Cortex of kidney (tissue), 1 donor: ENCODE measurements at regions not wholly inside any gene's neighbourhood (a gene's known extent, or its start where the extent isn't known, plus 50 kb on each side); places are given as distances from the start of the nearest gene placed in this dataset.

Experiments used
- DNase-seq: peaks from one replicate; lab custom pipeline; 2025; lab: John Stamatoyannopoulos, UW

- no peak for DNase-seq
Observed at GRCh38 chr5:167643631-167644280, 647.7 kb upstream of the WWC1 start.

GRCh38 chr5:167644619-167645018 is 646.8 kb upstream of the WWC1 start:
- no peak for DNase-seq

GRCh38 chr5:167649471-167649870 is 642.0 kb upstream of the WWC1 start:
- DNase-seq: no peak

DNA sequence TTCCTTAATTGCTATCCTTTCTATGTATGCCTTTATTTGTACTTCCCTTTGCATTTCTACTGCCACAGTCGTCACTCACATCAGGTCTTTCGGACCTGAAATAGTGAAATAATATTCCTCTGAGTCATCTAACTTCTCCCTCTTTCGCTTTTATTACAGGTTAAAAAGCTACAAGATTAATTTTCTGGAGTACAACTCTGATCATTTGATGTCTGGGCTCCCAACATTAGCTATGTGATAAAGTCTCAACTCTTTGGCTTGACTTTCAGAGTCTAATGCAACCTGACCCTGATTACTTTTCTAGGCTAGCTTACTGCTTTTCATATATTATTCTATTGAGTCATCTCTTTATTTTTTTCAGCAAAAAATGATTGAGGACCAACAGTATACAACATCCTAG is 638.8 kb upstream of the WWC1 start:
- DNase-seq: no peak

DNA sequence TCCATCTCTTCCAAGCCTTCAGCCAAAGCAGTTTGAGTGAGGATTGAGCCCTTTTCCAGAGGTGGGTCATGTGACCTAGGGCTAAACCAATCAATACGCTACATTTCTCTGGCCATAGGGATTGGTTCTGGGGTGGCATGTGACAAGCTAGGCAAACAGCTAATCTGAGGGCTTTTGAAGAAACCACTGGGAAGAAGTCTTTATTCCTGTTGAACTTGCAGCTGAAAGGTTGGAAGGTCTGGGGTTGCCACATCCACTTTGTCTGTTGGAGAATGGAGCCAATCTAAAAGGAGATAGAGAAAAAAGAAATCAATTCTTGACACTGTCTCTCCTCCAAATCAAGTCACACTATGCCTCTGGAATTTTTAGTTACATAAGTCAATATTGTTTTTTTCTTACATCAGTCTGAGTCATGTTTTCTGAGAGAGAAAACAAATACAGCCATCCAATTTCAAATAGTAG is 637.8 kb upstream of the WWC1 start:
- no peak for DNase-seq

DNA sequence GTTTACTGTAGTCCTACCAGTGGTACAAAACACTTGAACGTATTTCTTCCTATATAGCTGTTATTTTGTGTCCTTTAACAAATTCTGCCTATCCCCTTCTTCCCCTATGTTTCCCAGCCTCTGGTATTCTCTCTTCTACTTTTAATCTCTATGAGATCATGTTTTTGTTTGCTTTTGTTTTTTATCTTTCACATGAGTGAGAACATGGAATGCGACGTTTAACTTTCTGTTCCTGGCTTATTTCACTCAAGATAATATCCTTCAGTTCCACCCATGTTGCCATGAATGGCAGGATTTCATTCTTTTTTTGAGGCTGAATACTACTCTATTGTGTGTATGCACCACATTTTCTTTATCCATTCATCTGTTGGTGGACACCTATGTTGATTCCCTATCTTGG is 634.4 kb upstream of the WWC1 start:
- DNase-seq: no peak

DNA sequence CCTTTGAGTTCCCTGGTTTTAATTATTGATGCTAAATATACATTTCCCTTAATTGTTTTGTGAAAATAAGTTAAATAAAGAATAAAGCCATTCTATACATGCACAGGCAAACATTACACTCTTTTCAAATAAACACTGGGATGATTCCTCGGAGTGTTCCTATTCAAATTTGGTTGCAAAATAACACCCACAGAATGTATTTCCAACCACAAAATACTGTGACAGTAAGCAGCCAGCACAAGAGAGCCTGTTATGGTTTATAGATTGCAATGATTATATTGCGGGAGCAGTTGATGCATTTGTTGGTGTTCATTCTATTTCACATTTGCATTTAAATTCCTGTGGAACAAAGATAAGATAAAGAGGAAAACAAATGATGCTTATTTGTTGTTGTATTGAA is 632.6 kb upstream of the WWC1 start:
- no peak for DNase-seq

DNA sequence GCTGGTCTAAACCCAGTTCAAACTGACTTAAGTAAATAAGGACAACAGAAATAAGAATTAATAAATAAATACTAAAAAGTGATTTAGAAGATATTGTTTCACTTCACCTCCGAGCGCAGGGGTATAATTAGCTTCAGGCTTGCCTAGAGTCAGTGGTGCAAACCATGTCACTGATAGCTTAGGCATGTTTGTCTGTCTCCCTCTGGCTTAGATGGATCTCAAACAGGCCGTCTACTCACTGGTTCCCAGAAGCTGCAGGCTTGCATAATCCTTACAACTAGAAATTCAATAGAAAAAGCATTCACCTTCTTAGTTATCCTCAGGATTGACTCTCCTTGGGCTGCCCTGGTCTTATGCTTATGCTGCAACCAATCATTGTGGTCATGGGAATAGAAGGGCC is 629.8 kb upstream of the WWC1 start:
- DNase-seq: no peak

DNA sequence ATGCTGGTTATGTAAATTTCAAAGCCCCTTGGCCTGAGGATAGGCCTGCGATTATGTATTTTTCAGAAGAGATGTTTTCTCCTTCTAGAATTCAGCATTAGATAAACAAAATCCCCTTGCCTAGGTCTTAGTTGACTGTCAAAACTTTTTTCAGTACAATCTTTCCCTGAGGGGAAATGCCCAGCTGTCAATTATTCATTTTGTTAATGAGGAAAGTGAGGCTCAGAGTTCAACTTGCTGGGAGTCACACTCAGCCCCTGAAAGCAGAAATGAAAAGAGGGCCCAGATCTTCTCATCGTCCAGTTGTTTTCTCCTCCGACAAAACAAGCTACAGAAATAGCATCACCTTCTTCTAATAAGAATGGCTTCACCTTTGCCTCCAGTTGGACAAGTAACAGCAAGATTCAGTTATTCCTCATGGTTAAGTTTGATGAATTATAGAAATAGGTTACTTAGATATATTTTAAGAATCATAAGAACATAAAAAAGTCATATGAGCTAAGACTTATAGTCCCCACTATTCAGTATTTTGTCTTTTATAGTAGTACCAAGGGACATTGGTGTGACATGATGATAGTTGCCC is 627.1 kb upstream of the WWC1 start:
- no peak for DNase-seq

GRCh38 chr5:167665841-167666375 is 625.5 kb upstream of the WWC1 start:
- DNase-seq: no peak

GRCh38 chr5:167671176-167671575 is 620.3 kb upstream of the WWC1 start:
- no peak for DNase-seq

- no peak for DNase-seq
Observed at GRCh38 chr5:167673942-167674341, 617.5 kb upstream of the WWC1 start.

DNA sequence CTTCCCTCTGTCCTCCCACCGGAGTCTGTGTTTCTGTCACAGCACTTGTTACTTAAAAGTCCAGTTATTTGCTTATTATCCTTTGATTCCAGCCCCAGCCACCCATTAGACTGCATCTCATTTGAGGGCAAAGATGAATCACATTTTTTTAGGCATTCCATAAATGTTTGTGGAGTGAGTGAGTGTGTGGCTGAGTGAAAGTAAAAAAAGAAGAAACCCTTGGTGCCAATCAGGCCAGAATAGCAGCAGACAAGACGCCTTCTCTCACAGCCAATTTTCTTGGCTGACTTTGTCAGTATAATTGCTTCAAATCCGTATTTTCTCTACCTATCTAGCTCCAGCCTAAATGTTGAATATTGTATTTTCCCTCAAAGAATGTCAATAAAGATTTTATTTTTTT is 613.0 kb upstream of the WWC1 start:
- no peak for DNase-seq

- no peak for DNase-seq
Observed at GRCh38 chr5:167684251-167684650, 607.2 kb upstream of the WWC1 start.

DNA sequence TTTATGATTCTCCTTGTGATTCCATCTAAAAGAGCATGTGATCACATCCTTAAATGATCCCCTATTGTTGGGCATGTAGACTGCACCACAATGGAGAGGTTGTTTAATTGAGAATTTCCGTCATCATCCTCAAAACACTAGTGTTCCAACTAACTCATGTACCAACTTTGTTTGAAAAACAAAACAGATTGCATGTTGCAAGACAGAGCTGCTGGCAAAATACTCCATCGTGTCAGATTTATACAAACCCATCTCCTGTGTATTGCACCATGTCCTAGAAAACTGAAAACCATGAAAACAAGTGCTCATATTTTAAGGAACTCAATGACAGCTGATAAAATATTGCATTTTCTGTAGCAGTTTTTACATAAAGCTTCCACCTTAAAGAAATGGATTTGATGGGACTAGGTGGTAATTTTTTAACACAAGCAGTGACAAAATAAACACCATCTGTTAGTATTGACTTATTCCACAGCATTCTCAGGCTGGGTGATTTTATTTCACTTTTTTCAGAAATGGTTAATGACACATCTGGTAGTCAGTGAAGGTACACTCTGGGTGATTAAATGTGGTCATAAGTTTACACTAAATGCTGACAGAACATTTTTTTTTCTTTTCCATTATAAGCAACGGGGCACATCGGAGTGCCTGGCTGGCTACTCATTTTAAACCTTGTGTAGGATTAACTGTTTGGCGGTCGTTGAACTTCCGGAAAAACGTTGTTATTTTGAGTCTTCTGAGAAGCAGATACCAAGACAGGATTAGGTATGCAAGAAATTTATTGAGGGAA is 602.9 kb upstream of the WWC1 start:
- DNase-seq: no peak

GRCh38 chr5:167694325-167695147 is 596.9 kb upstream of the WWC1 start:
- no peak for DNase-seq

GRCh38 chr5:167696558-167697314 is 594.7 kb upstream of the WWC1 start:
- no peak for DNase-seq

- no peak for DNase-seq
Observed at GRCh38 chr5:167699432-167699831, 592.0 kb upstream of the WWC1 start.

DNA sequence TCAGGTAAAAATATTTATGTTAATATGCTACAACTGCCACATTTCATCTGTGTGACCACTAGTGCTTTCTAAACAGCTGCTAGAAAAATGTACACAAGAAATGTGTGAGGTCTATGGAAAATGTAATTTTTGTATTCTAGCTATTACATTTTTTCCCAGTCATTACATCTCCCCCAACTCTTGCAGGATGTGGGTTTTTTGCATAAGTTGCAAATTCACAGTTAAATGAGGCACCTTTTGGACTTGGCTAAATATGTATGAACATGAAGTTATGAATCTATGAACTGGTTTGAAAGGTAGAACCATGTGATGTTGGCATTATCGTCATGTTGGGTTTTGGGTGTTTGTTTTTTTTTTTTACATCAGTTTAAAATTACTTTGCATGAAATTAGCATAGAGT is 590.4 kb upstream of the WWC1 start:
- no peak for DNase-seq

DNA sequence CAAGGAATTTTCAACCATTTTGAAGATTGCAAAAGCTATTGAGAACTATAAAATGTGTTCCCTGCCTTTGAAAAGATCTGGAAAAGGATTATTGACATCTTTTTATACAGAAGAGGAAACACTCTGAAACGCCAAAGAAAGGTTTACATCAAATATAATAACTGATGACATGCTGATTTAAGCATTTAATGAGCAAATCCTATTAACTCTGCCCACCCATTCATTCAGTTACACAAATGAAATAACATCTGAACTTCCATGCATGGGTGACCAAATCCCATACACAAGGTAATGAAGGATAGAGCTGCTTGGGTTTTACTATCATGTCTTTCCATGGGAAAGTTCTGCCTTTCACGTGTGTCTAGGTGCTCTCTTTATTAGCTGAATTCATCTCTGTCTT is 589.4 kb upstream of the WWC1 start:
- no peak for DNase-seq

DNA sequence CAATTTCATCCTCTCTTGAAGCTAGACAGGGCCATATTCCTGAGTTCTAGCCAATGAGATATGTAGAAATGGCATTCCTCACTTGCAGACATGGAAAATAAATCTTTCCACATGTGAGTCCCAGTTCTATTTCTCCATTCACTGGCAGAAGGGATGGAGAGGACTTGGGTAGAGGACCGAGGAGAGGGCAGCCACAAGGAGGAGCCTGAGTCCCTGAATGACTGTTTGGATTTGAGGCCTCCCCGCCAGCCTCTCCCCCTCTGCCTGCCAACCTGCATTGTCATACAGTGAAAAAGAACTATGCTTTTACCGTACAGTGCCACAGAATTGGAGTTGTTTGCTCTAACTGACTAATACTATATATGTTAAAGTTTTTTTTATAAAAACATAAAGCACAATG is 583.0 kb upstream of the WWC1 start:
- DNase-seq: no peak
